ENCODE measurements at regions not wholly inside any gene's neighbourhood (a gene's known extent, or its start where the extent isn't known, plus 50 kb on each side); places are given as distances from the start of the nearest gene placed in this dataset.

GRCh38 chr10:106183041-106183440, 981.5 kb downstream of the SORCS1 start:
- dilution Hi-C loops (cut with HindIII; ENCODE audit: low sequenced_read_pairs, unreplicated experiment), result no loop called here
- no TSS peak for BruUV-seq (replicated peaks)
- Histone ChIP-seq H3K4me2 (ENCODE audit: low read depth, low read length) (no peak overlapping the region), H2BK15ac (ENCODE audit: low read depth, low read length) (no peak overlapping the region), H3K27me3 (ENCODE audit: control insufficient read depth, insufficient read depth, low read length) (no peaks in the 10 kb centered on the region), H3K56ac (ENCODE audit: extremely low read depth, insufficient read depth, low read length) (no peak overlapping the region), H3K4me3 (ENCODE audit: insufficient read depth, low read depth, low read length) (no peak overlapping the region), H2AFZ (replicated peaks; ENCODE audit: low read length, poor library complexity) (no peak overlapping the region), H3K9ac (ENCODE audit: low read depth, low read length) (no peak overlapping the region), H3K36me3 (ENCODE audit: control insufficient read depth, insufficient read depth, low read length) (no peaks in the 10 kb centered on the region), H4K8ac (ENCODE audit: low read depth in 2 of 2, low read length in 2 of 2) (no peak overlapping the region), H4K91ac (ENCODE audit: insufficient read depth, low read depth, low read length) (no peak overlapping the region), H3K79me1 (ENCODE audit: low read depth in 1 of 2, low read length in 2 of 2) (no peaks in the 10 kb centered on the region), H2BK5ac (ENCODE audit: low read depth, low read length, poor library complexity, severe bottlenecking) (no peak overlapping the region), H3K9me1 (ENCODE audit: insufficient read depth, low read length) (no peaks in the 10 kb centered on the region), H3K23ac (ENCODE audit: low read depth, low read length) (no peak overlapping the region), H3K18ac (ENCODE audit: low read depth, low read length) (no peak overlapping the region), H4K5ac (ENCODE audit: low read depth, low read length) (no peak overlapping the region), H3K4me1 (ENCODE audit: control insufficient read depth, insufficient read depth, low read length) (no peaks in the 10 kb centered on the region), H3K9me3 (ENCODE audit: control insufficient read depth, insufficient read depth, low read length) (peaks cover 2% of the 10 kb centered on the region; the same call in 1 of the 2 replicates), H3K27ac (ENCODE audit: insufficient read depth, low read length) (no peak overlapping the region), H3K4ac (ENCODE audit: low read depth, low read length) (no peak overlapping the region), H3K14ac (replicated peaks; ENCODE audit: low read depth, low read length) (no peak overlapping the region), H2BK120ac (ENCODE audit: low read depth, low read length) (no peak overlapping the region), H2BK20ac (ENCODE audit: low read depth, low read length) (no peak overlapping the region), H2AK9ac (replicated peaks; ENCODE audit: low read depth, low read length, poor library complexity) (no peak overlapping the region), H2AK5ac (ENCODE audit: low read depth, low read length) (no peak overlapping the region), H4K20me1 (ENCODE audit: insufficient read depth, low read length) (no peaks in the 10 kb centered on the region)
- POLR2A ChIA-PET (ENCODE audit: unreplicated experiment), result no interaction called here
- TF ChIP-seq FOS (IDR thresholded peaks at IDR 0.05; ENCODE audit: low read depth, low read length), result no peak
- no peak for TF ChIP-seq MAZ (IDR thresholded peaks at IDR 0.05; ENCODE audit: borderline replicate concordance, low read depth, low read length)
- no peak for TF ChIP-seq CTCF (conservative IDR thresholded peaks at IDR 0.05; ENCODE audit: low read depth, low read length)
- no peak for TF ChIP-seq POLR2A (IDR thresholded peaks at IDR 0.05; ENCODE audit: low read depth, low read length)
- no peak for TF ChIP-seq NFE2L2 (IDR thresholded peaks at IDR 0.05; ENCODE audit: low read depth, low read length)
- ATAC-seq (ENCODE audit: low read depth) (no peak), DNase-seq (no peak)
- no CpG with 5 or more reads among the region's 5 CpGs for WGBS, 2 experiments (ENCODE audit: extremely low coverage in 2 of 2, insufficient read length in 1 of 2)
- CTCF ChIA-PET, result no interaction called here
- in situ Hi-C loops (cut with MboI; ENCODE audit: low sequenced_read_pairs), result no loop called here
- intact Hi-C loops (cut with micrococcal nuclease), result no loop called here
